ENCODE measurements at regions not wholly inside any gene's neighbourhood (a gene's known extent, or its start where the extent isn't known, plus 50 kb on each side); places are given as distances from the start of the nearest gene placed in this dataset.

DNA sequence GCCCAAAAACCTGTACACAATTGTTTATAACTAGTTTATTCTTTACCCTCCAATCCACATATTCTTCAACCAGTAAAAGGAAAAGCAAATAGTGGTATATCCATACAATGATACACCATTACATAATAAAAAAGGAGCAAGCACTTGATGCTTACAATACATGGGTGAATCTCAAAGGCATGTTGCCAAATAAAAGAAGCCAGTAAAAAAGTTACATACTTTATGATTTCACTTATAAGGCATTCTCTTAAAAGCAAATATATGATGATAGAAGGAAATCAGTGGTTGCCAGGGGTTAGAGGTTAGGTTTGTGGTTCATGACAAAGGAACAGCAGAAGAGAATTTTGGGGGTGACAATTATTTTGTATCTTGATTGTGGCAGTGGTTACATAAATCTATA is 896.1 kb upstream of the LCORL start:
- Histone ChIP-seq H3K27me3 (ENCODE audit: low read length) (no peaks in the 10 kb centered on the region), H3K4me3 (ENCODE audit: insufficient read depth, low read length, poor library complexity, severe bottlenecking) (no peak overlapping the region), H3K9me2 (replicated peaks; ENCODE audit: insufficient read depth, low read length) (no peaks in the 10 kb centered on the region), H3K9me3 (ENCODE audit: insufficient read depth, low read length) (no peaks in the 10 kb centered on the region), H3F3A (ENCODE audit: insufficient read depth) (no peaks in the 10 kb centered on the region), H3K9ac (ENCODE audit: low read length) (no peak overlapping the region), H4K20me1 (ENCODE audit: low read depth, low read length) (no peaks in the 10 kb centered on the region), H3K36me3 (ENCODE audit: low read length) (no peaks in the 10 kb centered on the region), H3K27ac (ENCODE audit: low read depth, low read length) (no peak overlapping the region), H3K4me2 (ENCODE audit: low read depth, low read length, poor library complexity, severe bottlenecking) (no peak overlapping the region), H3K79me2 (ENCODE audit: insufficient read depth, low read length) (no peaks in the 10 kb centered on the region), H2AFZ (ENCODE audit: low read depth, low read length, severe bottlenecking) (no peak overlapping the region)
- TF ChIP-seq, protein P1, sequence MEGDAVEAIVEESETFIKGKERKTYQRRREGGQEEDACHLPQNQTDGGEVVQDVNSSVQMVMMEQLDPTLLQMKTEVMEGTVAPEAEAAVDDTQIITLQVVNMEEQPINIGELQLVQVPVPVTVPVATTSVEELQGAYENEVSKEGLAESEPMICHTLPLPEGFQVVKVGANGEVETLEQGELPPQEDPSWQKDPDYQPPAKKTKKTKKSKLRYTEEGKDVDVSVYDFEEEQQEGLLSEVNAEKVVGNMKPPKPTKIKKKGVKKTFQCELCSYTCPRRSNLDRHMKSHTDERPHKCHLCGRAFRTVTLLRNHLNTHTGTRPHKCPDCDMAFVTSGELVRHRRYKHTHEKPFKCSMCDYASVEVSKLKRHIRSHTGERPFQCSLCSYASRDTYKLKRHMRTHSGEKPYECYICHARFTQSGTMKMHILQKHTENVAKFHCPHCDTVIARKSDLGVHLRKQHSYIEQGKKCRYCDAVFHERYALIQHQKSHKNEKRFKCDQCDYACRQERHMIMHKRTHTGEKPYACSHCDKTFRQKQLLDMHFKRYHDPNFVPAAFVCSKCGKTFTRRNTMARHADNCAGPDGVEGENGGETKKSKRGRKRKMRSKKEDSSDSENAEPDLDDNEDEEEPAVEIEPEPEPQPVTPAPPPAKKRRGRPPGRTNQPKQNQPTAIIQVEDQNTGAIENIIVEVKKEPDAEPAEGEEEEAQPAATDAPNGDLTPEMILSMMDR (IDR thresholded peaks at IDR 0.05; ENCODE audit: insufficient read depth, low read length, poor library complexity, severe bottlenecking): no peak
- TF ChIP-seq EZH2phosphoT487 (conservative IDR thresholded peaks at IDR 0.05; ENCODE audit: low read length): no peak

- no peaks in the 10 kb centered on the region for H3K9me2 ChIP-seq (replicated peaks; ENCODE audit: insufficient read depth, low read length)
- H3K9ac ChIP-seq (ENCODE audit: low read length): no peak overlapping the region
- no peak overlapping the region for H3K4me2 ChIP-seq (ENCODE audit: low read depth, low read length, poor library complexity, severe bottlenecking)
- TF ChIP-seq, protein P1 (IDR thresholded peaks at IDR 0.05; ENCODE audit: insufficient read depth, low read length, poor library complexity, severe bottlenecking): no peak
- no peak for TF ChIP-seq EZH2phosphoT487 (conservative IDR thresholded peaks at IDR 0.05; ENCODE audit: low read length)
- H4K20me1 ChIP-seq (ENCODE audit: low read depth, low read length): no peaks in the 10 kb centered on the region
- no peaks in the 10 kb centered on the region for H3K79me2 ChIP-seq (ENCODE audit: insufficient read depth, low read length)
- H3K27ac ChIP-seq (ENCODE audit: low read depth, low read length): no peak overlapping the region
- H3F3A ChIP-seq (ENCODE audit: insufficient read depth): no peaks in the 10 kb centered on the region
- no peak overlapping the region for H3K4me3 ChIP-seq (ENCODE audit: insufficient read depth, low read length, poor library complexity, severe bottlenecking)
- H3K27me3 ChIP-seq (ENCODE audit: low read length): no peaks in the 10 kb centered on the region
- no peaks in the 10 kb centered on the region for H3K36me3 ChIP-seq (ENCODE audit: low read length)
- no peaks in the 10 kb centered on the region for H3K9me3 ChIP-seq (ENCODE audit: insufficient read depth, low read length)
- no peak overlapping the region for H2AFZ ChIP-seq (ENCODE audit: low read depth, low read length, severe bottlenecking)
These were observed 892.6 kb upstream of the LCORL start for GRCh38 chr4:18914182-18914581.

DNA sequence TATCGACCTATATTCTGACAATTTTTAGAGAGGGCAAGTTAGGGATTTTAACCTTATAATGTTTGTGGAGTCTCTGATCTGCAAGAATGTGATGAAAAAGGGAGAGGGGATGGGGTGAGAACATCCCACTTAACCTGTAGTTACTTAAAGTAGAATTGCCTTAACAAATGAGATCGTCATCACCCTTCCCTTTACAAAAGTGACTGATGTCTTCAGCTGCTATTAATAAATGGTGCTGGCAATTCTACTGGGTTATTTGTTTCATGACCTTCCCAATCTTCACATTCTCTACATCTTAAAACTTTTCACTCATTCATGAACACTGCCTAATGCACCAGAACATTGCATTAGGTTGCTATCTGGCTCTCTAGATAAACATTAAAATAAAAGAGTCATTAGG is 873.4 kb upstream of the LCORL start:
- H4K20me1 ChIP-seq (ENCODE audit: low read depth, low read length): no peaks in the 10 kb centered on the region
- no peaks in the 10 kb centered on the region for H3K36me3 ChIP-seq (ENCODE audit: low read length)
- no peak overlapping the region for H3K27ac ChIP-seq (ENCODE audit: low read depth, low read length)
- no peaks in the 10 kb centered on the region for H3F3A ChIP-seq (ENCODE audit: insufficient read depth)
- H3K9me3 ChIP-seq (ENCODE audit: insufficient read depth, low read length): no peaks in the 10 kb centered on the region
- TF ChIP-seq EZH2phosphoT487 (conservative IDR thresholded peaks at IDR 0.05; ENCODE audit: low read length): no peak
- TF ChIP-seq, protein P1 (IDR thresholded peaks at IDR 0.05; ENCODE audit: insufficient read depth, low read length, poor library complexity, severe bottlenecking): no peak
- H3K4me2 ChIP-seq (ENCODE audit: low read depth, low read length, poor library complexity, severe bottlenecking): no peak overlapping the region
- H3K9me2 ChIP-seq (replicated peaks; ENCODE audit: insufficient read depth, low read length): no peaks in the 10 kb centered on the region
- no peak overlapping the region for H3K4me3 ChIP-seq (ENCODE audit: insufficient read depth, low read length, poor library complexity, severe bottlenecking)
- H3K9ac ChIP-seq (ENCODE audit: low read length): no peak overlapping the region
- no peak overlapping the region for H2AFZ ChIP-seq (ENCODE audit: low read depth, low read length, severe bottlenecking)
- no peaks in the 10 kb centered on the region for H3K27me3 ChIP-seq (ENCODE audit: low read length)
- no peaks in the 10 kb centered on the region for H3K79me2 ChIP-seq (ENCODE audit: insufficient read depth, low read length)

All from SU-DHL-6 (cell line).